Transverse colon (tissue), 4 donors: ENCODE measurements at regions not wholly inside any gene's neighbourhood (a gene's known extent, or its start where the extent isn't known, plus 50 kb on each side); places are given as distances from the start of the nearest gene placed in this dataset.

Source experiments
- POLR2A ChIP-seq: fragments of 450-650 bp; IDR thresholded peaks from one replicate; pipeline ENCODE4 v1.6.1; 2016; ENCODE audit warnings: antibody characterized with exemption, mild to moderate bottlenecking, moderate library complexity
- POLR2AphosphoS5 ChIP-seq, 3 donors: sonication (generic); formaldehyde crosslinking; IDR thresholded peaks; one replicate each; pipeline ENCODE4 v1.6.1; 2016; ENCODE audit warnings: antibody characterized with exemption in 3 of 3
- TF ChIP-seq, protein P1 (sequence below), 5 experiments: fragments of 200-600 bp in 3 of 5; fragments of 450-650 bp in 2 of 5; sonication (generic) in 3 of 5; IDR thresholded peaks; 1 replicate in 2 of 5; 2 replicates in 3 of 5; pipeline ENCODE4 v1.5.1; 2016 to 2017; ENCODE audit warnings: antibody characterized with exemption in 5 of 5, inconsistent platforms in 3 of 5, mild to moderate bottlenecking in 2 of 5, moderate library complexity in 1 of 5

- TF ChIP-seq, protein P1, sequence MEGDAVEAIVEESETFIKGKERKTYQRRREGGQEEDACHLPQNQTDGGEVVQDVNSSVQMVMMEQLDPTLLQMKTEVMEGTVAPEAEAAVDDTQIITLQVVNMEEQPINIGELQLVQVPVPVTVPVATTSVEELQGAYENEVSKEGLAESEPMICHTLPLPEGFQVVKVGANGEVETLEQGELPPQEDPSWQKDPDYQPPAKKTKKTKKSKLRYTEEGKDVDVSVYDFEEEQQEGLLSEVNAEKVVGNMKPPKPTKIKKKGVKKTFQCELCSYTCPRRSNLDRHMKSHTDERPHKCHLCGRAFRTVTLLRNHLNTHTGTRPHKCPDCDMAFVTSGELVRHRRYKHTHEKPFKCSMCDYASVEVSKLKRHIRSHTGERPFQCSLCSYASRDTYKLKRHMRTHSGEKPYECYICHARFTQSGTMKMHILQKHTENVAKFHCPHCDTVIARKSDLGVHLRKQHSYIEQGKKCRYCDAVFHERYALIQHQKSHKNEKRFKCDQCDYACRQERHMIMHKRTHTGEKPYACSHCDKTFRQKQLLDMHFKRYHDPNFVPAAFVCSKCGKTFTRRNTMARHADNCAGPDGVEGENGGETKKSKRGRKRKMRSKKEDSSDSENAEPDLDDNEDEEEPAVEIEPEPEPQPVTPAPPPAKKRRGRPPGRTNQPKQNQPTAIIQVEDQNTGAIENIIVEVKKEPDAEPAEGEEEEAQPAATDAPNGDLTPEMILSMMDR (IDR thresholded peaks at IDR 0.05), result no peak
- TF ChIP-seq POLR2A (no peak), POLR2AphosphoS5 (IDR thresholded peaks at IDR 0.05) (no peak)
Observed at GRCh38 chr18:51506811-51507210, 309.3 kb upstream of the MEX3C start.
